GM19239 (cell line): ENCODE measurements at regions not wholly inside any gene's neighbourhood (a gene's known extent, or its start where the extent isn't known, plus 50 kb on each side); places are given as distances from the start of the nearest gene placed in this dataset.
"Not testable (repeated sequence)": the region's sequence is repeated elsewhere in the genome, so short reads cannot be mapped to it uniquely, and the experiment has no call there.

ENCODE experiments used
- DNase-seq: peaks from one replicate; pipeline ENCODE4 v3.0.0; 2011; ENCODE audit warnings: low spot score; ENCODE audit not compliant: insufficient read length
- FAIRE-seq: peaks from 2 replicates; lab custom pipeline; 2011; peaks lifted over from hg19 to GRCh38; lab: Jason Lieb, UNC

DNA sequence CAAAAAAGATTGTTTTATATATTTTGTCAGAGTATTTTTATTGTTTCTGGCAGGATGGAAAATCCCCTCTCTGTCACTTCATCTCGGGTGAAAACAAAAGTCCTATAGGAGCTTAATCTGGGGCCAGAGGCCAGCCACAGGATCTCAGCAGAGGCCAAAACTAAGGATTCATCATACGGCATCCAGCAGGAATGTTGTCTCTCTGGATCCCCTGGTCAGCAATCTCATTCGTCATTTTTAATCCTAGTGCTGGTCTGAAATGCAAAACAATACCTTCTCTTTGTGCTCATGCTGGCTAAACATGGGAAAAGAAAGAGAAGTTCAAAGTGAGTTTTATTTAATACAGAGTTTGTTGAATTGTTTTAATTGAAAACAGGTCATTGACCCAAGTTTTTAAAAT, 482.5 kb upstream of the AUTS2 start:
- FAIRE-seq (no peak), DNase-seq (no peak)

DNA sequence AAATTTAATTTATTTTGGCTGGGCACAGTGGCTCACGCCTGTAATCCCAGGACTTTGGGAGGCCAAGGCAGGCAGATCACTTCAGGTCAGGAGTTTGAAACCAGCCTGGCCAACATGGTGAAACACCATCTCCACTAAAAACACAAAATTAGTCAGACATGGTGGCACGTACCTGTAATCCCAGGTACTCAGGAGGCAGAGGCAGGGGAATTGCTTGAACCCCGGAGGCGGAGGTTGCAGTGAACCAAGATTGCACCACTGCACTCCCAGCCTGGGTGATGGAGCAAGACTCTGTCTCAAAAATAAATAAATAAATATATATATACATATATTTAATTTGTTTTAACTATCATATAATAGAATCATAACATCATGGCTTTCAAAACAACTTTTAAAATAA, 482.1 kb upstream of the AUTS2 start:
- FAIRE-seq, DNase-seq: not testable (repeated sequence)

DNA sequence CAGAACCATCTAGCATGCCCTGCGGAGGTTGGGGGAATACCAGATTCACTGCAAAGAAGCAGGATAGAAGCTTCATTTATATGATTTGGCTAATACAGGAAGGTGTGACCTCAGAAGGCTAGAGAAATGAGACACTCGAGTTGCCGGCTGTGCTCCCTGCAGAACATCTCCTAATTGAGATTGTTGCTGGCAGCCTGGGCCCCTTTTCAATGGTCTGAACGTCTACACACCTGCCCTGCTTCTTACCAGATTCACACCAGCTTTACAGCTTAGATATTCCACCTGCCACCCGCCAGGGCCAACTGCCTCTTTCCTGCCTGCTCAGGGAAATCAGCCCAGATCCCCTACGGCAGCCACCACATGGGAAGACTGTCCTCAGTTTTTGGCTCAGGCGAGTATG, 475.3 kb upstream of the AUTS2 start:
- FAIRE-seq: no peak
- DNase-seq: no peak

DNA sequence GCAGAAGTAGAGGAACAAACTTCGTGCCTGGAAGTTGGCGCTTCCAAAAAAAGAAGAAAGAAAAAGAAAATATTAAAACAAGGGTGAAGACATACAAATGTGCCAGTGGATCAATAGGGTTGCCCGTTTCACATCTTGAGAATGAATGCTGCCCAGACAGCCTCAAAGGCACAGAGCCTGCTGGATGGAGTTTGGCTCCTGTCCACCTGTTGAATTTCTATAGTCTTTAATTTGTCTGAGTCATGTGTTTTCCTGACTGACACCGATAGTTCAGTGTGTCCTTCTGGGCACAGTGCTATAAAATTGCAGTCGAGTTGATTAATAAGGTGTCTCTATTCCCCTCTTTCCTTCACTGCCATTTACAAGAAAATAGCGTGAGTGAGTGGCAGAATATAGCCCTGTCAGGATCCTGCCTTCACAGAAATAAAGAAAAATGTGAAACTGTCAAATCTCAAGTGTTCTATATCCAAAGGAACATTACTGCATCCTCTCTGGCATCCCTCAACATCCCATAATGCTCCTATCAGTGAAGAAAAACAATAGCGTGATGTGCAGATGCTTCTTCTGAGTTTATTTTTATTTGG, 471.3 kb upstream of the AUTS2 start:
- FAIRE-seq (no peak), DNase-seq (no peak)

DNA sequence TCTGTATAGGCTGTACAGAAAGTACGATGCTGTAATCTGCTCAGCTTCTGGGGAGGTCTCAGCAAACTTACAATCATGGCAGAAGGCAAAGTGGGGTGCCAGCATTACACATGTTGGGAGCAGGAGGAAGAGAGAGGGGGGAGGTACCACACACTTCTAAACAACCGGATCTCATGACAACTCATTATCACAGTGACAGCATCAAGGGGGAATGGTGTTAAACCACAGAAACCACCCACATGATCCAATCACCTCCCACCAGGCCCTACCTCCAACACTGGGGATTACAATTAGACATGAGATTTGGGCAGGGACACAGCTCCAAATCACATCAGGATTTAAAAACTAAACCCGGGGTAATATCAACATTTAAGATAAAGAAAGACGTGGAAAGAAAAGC, 468.8 kb upstream of the AUTS2 start:
- DNase-seq: no peak
- no peak for FAIRE-seq

DNA sequence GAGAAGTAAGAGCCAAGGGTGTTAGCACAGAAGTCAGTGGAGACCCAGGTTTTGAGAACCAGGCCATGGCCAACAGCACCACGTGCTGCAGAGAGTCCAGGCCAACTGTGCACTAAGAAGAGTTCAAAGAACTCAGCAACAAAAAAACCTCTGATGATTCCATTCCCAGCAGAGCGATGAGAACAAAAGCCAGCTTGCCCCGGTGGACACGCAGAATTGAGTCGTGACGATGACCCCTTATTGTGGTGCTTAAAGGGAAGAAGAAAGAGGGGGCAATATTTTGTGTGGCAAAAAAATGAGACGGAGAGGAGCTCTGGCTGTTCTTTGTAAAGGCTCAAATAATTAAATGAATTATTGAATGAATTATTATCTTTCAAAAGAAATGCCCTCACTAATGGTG, 468.3 kb upstream of the AUTS2 start:
- DNase-seq: no peak
- FAIRE-seq: no peak

DNA sequence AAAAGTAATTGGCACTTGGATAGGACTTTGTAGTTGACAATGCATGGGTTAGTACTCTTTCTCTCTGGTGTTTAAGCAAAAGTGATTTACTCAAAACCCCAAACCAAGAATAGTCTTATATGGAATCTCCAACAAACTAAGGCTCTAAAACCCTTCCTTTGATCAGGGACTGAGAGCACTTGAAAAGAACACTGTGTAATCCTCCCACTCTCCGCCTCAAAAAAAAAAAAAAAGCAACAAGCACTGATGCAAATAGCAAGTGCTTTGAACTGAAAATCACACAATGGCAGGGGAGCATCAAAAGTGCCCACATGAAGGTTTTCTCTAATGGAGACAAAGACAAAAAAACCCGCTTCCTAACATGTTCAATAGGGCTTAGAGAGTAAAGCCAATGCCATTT, 467.9 kb upstream of the AUTS2 start:
- FAIRE-seq: no peak
- DNase-seq: no peak

DNA sequence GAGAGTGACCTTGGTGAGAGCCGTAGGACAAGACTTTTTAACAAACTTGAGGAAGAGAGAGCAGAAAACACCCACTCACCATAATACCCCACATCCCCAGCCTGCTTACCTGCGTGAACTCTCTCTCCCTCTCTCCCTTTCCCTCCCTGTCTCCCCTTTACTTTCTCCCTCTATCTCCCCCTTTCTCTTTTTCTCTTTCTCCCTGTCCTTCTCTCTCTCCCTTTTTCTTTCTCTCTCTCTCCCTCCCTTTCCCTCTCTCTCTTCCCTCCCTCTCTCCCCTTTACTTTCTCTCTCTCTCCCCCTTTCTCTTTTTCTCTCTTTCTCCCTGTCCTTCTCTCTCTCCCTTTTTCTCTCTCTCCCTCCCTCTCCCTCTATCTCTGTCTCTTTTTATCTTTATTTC, 464.0 kb upstream of the AUTS2 start:
- FAIRE-seq (no peak), DNase-seq (no peak)

DNA sequence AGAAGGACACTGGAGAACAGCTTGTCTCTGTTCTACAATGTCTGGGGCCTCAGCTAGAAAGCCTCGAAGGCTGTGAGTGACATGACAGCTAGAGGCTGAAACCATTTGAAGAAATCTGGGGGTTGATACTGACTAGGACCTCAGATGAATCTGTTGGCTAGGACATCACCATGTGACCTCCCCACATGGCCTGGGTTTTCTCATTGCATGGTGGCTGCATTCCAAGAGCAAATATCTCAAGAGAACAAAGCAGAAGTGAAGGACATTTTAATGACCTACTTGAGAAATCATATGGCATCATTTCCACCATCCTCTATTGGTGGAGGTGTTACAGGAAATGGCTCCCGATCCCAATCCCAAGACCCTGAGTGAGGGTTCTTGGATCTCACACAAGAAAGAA, 450.6 kb upstream of the AUTS2 start:
- DNase-seq: no peak
- FAIRE-seq: no peak

DNA sequence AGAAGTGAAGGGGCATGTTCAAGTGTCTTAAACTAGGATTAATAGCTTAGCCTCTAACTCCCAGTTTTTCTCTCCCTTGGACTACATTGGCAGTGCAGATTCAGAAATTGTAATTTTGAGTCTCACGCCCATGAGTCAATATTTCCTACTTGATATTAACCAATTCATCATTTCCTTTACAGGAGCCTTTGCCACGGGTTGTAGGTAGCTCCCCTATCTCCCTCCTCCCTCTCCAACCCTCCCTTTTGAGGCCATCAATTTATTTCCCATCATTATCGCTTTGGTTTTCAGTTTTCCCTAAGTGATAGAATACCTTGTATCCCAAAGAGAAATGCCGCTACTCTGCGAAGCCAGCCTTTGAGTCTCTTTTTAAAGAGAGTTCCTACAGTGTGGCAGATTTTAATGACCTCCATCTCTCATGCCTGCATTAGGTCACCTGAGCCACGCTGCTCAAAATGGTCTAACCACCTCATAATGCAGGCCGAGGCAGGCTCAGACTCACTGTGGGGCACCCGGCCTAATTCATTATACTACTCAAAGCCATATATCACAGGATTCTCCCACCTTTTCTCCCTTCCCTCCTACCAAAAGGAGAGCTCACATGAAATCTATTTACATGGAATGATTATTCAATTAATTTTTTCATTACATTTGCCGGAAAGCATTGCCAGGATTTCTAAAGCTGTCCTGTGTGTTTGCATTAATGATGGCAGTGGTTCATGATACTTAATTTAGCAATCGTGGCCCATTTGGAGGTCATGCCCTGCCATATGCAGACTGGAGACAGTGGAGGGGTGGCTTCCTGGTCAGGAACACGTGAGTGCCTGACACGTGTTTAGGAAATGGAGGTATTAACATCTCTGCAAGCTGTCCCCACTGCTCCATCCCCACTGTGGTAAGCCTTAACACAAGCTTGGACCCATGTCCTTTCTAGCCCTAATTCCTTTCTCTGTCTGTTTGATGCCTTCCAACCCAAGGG, 448.2 kb upstream of the AUTS2 start:
- FAIRE-seq (no peak), DNase-seq (no peak)

DNA sequence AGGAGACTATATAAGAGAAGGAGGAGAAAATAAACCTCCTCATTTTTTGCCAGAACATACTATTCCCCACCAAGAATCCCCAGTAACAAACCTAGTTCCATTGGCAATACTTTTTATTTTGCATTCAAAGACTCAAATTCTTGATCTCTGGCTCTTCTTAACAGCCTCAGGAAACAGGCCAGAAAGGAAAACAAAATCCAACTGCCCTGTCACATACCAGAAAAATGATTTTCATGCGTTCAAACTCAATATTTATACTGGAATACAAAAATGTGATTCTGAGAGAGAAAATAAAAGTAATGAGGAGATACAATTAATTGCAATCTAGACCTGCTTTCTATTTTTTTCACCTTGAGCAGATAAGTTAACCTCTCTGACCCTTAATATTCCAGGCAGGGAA, 435.9 kb upstream of the AUTS2 start:
- FAIRE-seq (no peak), DNase-seq (no peak)

DNA sequence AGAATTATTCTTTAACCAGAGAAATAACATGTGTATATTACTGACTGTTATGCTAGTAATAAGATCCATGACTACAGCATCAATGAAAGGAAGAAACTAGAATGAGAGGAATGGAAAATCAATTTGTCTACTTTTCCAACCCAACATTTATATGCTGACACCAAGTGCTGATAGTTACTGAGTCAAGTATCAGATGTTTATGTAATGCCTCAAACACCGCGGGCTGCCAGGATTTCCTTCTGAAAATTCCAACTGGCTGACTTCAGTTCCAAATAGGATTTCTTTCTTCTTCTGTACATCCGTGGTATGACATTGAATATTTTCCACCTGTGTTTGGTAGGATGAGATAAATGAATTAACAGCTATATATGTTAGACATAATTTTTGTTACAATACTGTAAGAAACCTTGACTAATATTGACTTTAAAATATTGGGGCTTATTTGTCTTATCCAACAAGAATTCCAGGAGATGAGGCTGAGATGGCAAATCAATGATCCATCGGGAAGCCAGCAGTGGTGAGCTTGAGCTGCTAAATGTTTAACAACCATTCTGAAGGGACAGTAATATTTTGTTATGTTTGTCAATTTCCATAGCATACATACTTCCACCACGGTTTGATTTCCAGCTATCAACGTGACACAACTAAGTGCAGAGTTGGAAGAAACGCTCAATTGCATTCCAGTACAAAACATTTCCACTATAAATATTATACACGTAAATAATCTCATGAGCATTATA, 435.2 kb upstream of the AUTS2 start:
- DNase-seq (no peak), FAIRE-seq (no peak)

DNA sequence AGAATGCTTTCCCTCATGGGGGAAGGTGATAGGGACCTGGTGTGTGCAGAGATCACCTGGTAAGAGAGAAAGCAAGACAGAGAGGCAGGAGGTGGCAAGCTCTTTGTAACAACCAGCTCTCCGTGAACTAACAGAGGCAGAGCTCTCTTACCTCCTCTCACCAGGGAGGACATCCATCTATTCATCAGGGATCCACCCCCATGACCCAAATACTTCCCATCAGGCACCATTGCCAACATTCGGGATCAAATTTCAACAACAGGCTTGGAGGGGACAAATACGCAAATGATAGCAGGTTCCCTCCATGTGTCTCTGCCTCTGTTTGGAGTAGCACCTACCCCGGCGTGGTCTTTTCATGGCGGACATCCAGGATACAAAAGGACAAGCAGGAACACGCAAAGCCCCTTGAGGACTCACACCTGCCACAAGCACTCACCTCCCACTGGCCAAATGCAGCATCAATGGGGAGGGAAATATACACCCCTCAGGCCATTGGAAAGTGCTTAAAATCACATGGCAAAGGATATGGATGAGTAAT, 431.2 kb upstream of the AUTS2 start:
- DNase-seq (no peak), FAIRE-seq (no peak)

DNA sequence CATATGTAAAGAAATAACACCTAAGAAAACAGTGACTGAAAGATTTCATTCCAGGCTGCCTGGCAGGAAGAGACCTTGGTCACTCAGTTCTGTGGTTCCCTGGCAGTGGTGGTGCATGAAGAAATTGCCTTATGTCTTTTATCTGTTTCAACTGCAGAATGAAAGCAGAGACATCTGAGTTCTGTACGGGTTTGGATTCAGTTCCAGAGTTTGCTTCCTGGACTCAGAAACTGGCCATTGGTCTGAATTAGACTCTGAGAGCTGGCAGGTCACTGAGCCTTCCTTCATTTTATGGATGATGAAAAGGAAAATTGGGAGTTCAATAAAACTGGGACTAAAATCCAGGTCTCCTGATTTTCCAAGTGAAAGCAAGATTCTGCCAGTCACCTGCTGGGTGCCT, 428.9 kb upstream of the AUTS2 start:
- no peak for DNase-seq

DNA sequence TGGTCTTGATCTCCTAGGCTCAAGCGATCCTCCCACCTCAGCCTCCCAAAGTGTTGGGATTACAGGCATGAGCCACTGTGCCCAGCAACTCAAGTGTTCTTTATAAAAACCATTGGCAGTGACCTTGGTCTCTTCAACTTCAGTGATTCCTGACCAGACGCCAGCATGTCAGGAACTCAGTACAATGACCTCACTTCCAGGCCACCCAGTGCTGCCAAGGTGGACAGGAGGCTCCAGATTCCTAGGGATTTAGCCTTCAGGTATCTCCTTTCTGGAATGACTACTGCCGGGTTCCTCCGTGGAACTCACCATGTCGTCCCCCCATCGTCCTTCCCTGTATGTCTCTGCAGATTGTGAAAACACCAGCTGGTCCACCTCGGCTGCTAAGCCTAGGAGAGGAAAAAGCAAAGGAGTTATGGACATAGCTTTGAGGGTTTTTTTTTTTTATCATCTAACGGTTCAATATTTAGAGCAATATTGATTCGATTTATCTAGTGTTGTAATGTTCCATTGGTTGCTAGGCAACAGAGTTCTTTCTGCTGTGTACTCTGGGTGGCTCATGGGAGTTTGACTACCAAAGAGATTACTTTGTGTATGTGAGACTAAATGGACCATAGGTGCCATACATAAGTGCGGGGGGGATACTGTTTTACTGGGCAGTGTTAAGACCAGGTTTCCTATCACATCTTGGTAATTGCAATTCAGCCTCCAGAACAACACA, 425.8 kb upstream of the AUTS2 start:
- no peak for FAIRE-seq
- no peak for DNase-seq

More for the DNA sequence above, 428.9 kb upstream of the AUTS2 start:
- no peak for FAIRE-seq

DNA sequence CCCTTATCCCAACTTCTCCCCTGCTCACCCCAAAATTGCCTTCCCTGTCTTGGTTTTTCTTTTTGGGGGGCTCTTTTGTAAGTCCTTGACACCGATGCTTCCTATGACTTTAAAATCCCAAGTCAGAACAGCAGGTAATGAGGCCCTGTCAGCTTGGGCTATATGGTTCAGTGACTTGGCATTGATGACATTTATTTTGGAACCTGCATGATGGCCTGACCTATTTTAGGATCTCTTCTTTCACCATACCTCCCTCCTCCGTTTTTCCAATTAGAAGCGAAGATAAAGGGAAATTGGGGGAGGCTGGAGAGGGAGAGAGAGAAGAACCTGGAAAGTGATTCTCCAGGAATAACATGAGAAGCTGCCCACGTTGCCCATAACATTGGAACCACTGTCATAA, 424.9 kb upstream of the AUTS2 start:
- FAIRE-seq (no peak), DNase-seq (no peak)

DNA sequence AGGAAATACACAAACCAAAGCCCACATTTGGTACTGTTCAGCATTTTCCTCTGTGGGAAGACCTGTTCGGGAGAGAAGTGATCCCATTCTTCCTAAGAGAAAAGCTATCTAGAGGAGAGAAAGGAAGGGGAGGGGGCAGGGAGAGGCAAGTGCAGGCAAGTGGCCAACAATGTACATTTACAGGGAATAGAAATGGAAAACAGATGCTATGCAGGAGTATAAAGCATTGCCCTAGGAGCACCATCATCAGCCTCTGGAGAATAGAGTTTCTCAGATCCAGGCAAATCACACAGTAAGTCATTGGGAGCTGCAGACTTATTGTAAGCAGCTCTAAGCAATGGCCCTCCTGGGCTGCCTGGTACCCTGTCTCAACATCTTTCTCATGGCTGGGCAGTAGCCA, 424.4 kb upstream of the AUTS2 start:
- no peak for DNase-seq
- no peak for FAIRE-seq

DNA sequence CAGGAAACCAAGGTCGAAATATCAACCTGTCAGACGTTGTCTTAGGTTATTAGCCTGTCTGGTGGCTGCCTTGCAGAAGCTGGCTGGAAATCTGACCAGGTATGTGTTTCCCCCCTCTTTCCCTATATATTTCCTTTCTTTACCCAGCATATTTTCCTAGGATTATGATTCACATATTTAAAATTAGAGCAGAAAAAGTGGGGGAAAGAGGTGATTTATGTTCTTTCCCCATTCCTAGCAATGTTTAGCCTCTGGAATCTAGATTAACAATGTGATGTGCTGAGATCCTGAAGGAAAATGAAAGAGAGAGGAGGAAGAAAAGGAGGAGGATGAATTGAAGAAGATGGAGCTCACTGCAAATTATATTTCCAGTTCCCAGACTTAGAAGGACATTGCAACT, 421.4 kb upstream of the AUTS2 start:
- FAIRE-seq (no peak), DNase-seq (no peak)

DNA sequence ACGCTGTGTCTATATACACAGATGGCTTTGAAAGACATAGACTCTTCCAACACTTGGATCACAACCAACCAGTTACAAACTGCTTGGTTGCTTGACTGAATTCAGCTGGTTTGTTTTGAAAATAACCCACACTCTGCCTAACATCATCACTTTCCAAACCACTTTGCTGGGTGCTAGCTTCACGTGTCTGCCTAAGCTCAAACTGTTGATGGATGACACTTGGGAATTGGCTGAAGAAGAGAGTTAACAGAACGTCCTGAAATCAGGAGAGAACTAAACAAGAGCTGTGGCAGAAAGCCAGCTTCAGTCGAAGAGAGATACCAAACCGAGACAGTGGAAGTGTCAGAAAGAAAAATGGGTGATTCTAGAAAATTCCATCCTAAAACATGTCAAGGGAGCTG, 420.8 kb upstream of the AUTS2 start:
- DNase-seq (no peak), FAIRE-seq (no peak)

DNA sequence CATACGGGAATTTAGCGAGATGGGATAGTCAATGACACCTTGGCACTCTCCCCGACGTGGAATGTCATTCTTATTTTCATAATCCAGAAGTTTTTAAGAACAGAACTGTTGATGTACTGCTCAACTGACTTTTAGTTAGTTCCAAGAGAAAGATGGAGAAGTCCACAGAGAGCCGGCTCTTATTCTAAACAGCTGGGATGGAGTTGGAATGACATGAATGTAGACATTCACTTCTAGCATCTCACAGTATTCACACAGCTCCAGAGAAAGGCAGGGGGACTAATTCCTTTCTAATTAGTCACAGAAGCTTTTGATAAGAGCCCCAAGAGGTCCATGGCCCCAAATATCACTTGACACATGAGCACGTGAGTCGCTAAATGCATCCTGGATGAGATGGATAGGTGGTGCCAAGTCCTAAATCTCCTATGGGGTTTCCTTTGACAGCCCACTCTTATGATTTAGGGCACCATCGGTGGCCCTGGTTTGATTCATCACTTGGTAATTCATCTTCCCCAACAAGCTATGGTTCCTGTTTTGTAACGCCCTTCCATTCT, 420.3 kb upstream of the AUTS2 start:
- DNase-seq: no peak
- no peak for FAIRE-seq
